ENCODE measurements at regions not wholly inside any gene's neighbourhood (a gene's known extent, or its start where the extent isn't known, plus 50 kb on each side); places are given as distances from the start of the nearest gene placed in this dataset.

- TF ChIP-seq HNRNPK (IDR thresholded peaks at IDR 0.05; ENCODE audit: low read depth, low read length, poor library complexity, severe bottlenecking) (no peak), OTX1 (CRISPR knock-in tag; IDR thresholded peaks at IDR 0.05) (no peak), MLX (CRISPR knock-in tag; conservative IDR thresholded peaks at IDR 0.05) (no peak), ZNF785 (CRISPR knock-in tag; IDR thresholded peaks at IDR 0.05) (no peak), E2F3 (CRISPR knock-in tag; IDR thresholded peaks at IDR 0.05) (no peak), GMEB1 (CRISPR knock-in tag; IDR thresholded peaks at IDR 0.05) (no peak)
Measured at GRCh38 chr21:27213303-27213702, 246.4 kb upstream of the ADAMTS5 start (continued).

- H3K9me3 ChIP-seq (replicated peaks; ENCODE audit: control insufficient read depth, insufficient read depth, low read depth, low read length) = 0 out of 2 replicates have a peak, but pooled peaks cover 2% of the 10 kb centered on the region
- no peaks in the 10 kb centered on the region for H4K20me1 ChIP-seq (replicated peaks; ENCODE audit: control insufficient read depth, insufficient read depth, low read length)
- intact Hi-C loops (cut with micrococcal nuclease) (no loop called here), in situ Hi-C loops (cut with MboI) (no loop called here)
- POLR2A ChIA-PET = no interaction called here
- WGBS (ENCODE audit: insufficient coverage, low coverage, missing lambda C conversion rate) = 0% methylated on average over 2 of the region's 2 CpGs
- no peak overlapping the region for H3K4me3 ChIP-seq
- TF ChIP-seq PHF20 (IDR thresholded peaks at IDR 0.05; ENCODE audit: partially characterized antibody) (no peak), ZBTB1 (CRISPR knock-in tag; IDR thresholded peaks at IDR 0.05; ENCODE audit: borderline replicate concordance, low read depth) (no peak), ZNF507 (tag; conservative IDR thresholded peaks at IDR 0.05) (no peak), DNMT1 (IDR thresholded peaks at IDR 0.05) (no peak), NFIX (CRISPR knock-in tag; IDR thresholded peaks at IDR 0.05; ENCODE audit: low read depth) (no peak), ZNF707 (CRISPR knock-in tag; conservative IDR thresholded peaks at IDR 0.05) (no peak), ELK3 (CRISPR knock-in tag; IDR thresholded peaks at IDR 0.05) (no peak)
- DNase-seq (ENCODE audit: extremely low read depth in 1 of 4, low spot score in 3 of 4) (no peak), ATAC-seq (no peak), FAIRE-seq (no peak)
- H2AFZ ChIP-seq (ENCODE audit: low read depth, low read length) = no peak overlapping the region
- H3K9me1 ChIP-seq (ENCODE audit: control insufficient read depth, insufficient read depth, low read length) = no peaks in the 10 kb centered on the region
- no peaks in the 10 kb centered on the region for H3K4me1 ChIP-seq (replicated peaks in 1 of 2; ENCODE audit: control insufficient read depth in 2 of 2, insufficient read depth in 2 of 2, low read length in 2 of 2)
- no peaks in the 10 kb centered on the region for H3K27me3 ChIP-seq (ENCODE audit: control insufficient read depth in 2 of 2, insufficient read depth in 2 of 2, low read length in 2 of 2)
- H3K4me2 ChIP-seq (ENCODE audit: insufficient read depth, low read length) = no peak overlapping the region
- H3K79me2 ChIP-seq (ENCODE audit: control insufficient read depth, insufficient read depth, low read length) = no peaks in the 10 kb centered on the region
- CTCF ChIA-PET (ENCODE audit: low intra/inter-chr PET ratio) = no interaction called here
- H3K9ac ChIP-seq (ENCODE audit: insufficient read depth in 1 of 2, low read depth in 2 of 2, low read length in 2 of 2) = no peak overlapping the region
- H3K36me3 ChIP-seq (ENCODE audit: control insufficient read depth, insufficient read depth, low read length) = no peaks in the 10 kb centered on the region
- no peak overlapping the region for H3K27ac ChIP-seq (ENCODE audit: extremely low read depth, low read depth, low read length)
- no TSS peak for BruUV-seq (replicated peaks)
Measured at GRCh38 chr21:27212441-27212840, 245.6 kb upstream of the ADAMTS5 start.
